Stimulated activated naive B cell treated with anti-CD40 and anti-IgM and Interleukin-4, amounts not matched to agents 10 μg/mL and 1 μg/mL and 100 μg/mL, for 72 hours (primary cell): ENCODE measurements at regions not wholly inside any gene's neighbourhood (a gene's known extent, or its start where the extent isn't known, plus 50 kb on each side); places are given as distances from the start of the nearest gene placed in this dataset.
"Not testable (repeated sequence)": the region's sequence is repeated elsewhere in the genome, so short reads cannot be mapped to it uniquely, and the experiment has no call there.

Experiments
- ATAC-seq, 2 donors: fragments of 150-1000 bp; cut with Tn5 transposase; replicated peaks; 2 replicates each; pipeline ENCODE4 v1.10.0; 2021; ENCODE audit warnings: moderate library complexity in 1 of 2
- DNase-seq: peaks from one replicate; pipeline ENCODE4 v3.0.0; 2021
- H3K27ac Mint-ChIP-seq: one replicate; pipeline ENCODE4 v1.8.0; 2022; ENCODE audit warnings: mild to moderate bottlenecking, mixed read lengths
- H3K27me3 Mint-ChIP-seq, 2 donors: one replicate each; pipeline ENCODE4 v1.8.0; 2022; ENCODE audit warnings: mixed read lengths in 2 of 2
- H3K36me3 Mint-ChIP-seq, 2 donors: one replicate each; pipeline ENCODE4 v1.8.0; 2022; ENCODE audit warnings: mixed read lengths in 2 of 2, mild to moderate bottlenecking in 1 of 2
- H3K4me1 Mint-ChIP-seq, 2 donors: one replicate each; pipeline ENCODE4 v1.8.0; 2022; ENCODE audit warnings: mixed read lengths in 2 of 2, mild to moderate bottlenecking in 1 of 2
- H3K4me3 Mint-ChIP-seq, 2 donors: one replicate each; pipeline ENCODE4 v1.8.0; 2022; ENCODE audit warnings: mild to moderate bottlenecking in 2 of 2, mixed read lengths in 2 of 2, moderate library complexity in 1 of 2
- H3K9me3 Mint-ChIP-seq, 2 donors: one replicate each; pipeline ENCODE4 v1.8.0; 2022; ENCODE audit warnings: mixed read lengths in 2 of 2, mild to moderate bottlenecking in 1 of 2

- H3K4me1 Mint-ChIP-seq, H3K27ac Mint-ChIP-seq, H3K36me3 Mint-ChIP-seq, ATAC-seq, DNase-seq, H3K27me3 Mint-ChIP-seq, H3K4me3 Mint-ChIP-seq: not testable (repeated sequence)
- peaks cover 32 to 39% of the 10 kb centered on the region in 2 donors for H3K9me3 Mint-ChIP-seq
Measured at GRCh38 chr12:61590864-61591263, 669.3 kb upstream of the USP15 start.

GRCh38 chr12:61610143-61610542 lies 650.1 kb upstream of the USP15 start:
- H3K9me3 Mint-ChIP-seq = peaks cover 7 to 8% of the 10 kb centered on the region in 2 donors
- no peaks in the 10 kb centered on the region for H3K36me3 Mint-ChIP-seq
- ATAC-seq (no peak), DNase-seq (no peak)
- H3K27ac Mint-ChIP-seq = no peak overlapping the region
- H3K4me1 Mint-ChIP-seq = no peaks in the 10 kb centered on the region
- no peaks in the 10 kb centered on the region for H3K27me3 Mint-ChIP-seq
- no peak overlapping the region for H3K4me3 Mint-ChIP-seq

GRCh38 chr12:61629702-61630101 lies 630.5 kb upstream of the USP15 start:
- no peak overlapping the region for H3K4me3 Mint-ChIP-seq
- H3K36me3 Mint-ChIP-seq = no peaks in the 10 kb centered on the region
- ATAC-seq (no peak), DNase-seq (no peak)
- H3K4me1 Mint-ChIP-seq = no peaks in the 10 kb centered on the region
- H3K27me3 Mint-ChIP-seq = no peaks in the 10 kb centered on the region
- H3K9me3 Mint-ChIP-seq = peaks cover 2 to 8% of the 10 kb centered on the region in 2 donors
- H3K27ac Mint-ChIP-seq = no peak overlapping the region

GRCh38 chr12:61646639-61647038 lies 613.6 kb upstream of the USP15 start:
- H3K27ac Mint-ChIP-seq = no peak overlapping the region
- no peaks in the 10 kb centered on the region for H3K27me3 Mint-ChIP-seq
- DNase-seq (no peak), ATAC-seq (no peak)
- H3K4me1 Mint-ChIP-seq = no peaks in the 10 kb centered on the region
- H3K9me3 Mint-ChIP-seq = no peaks in the 10 kb centered on the region
- no peak overlapping the region for H3K4me3 Mint-ChIP-seq
- H3K36me3 Mint-ChIP-seq = no peaks in the 10 kb centered on the region

- H3K4me1 Mint-ChIP-seq = no peaks in the 10 kb centered on the region
- H3K36me3 Mint-ChIP-seq = no peaks in the 10 kb centered on the region
- no peak overlapping the region for H3K4me3 Mint-ChIP-seq
- H3K9me3 Mint-ChIP-seq = no peaks in the 10 kb centered on the region
- no peak for ATAC-seq
- no peaks in the 10 kb centered on the region for H3K27me3 Mint-ChIP-seq
- no peak overlapping the region for H3K27ac Mint-ChIP-seq
- no peak for DNase-seq
Measured at GRCh38 chr12:61647566-61647965, 612.6 kb upstream of the USP15 start.

GRCh38 chr12:61652265-61652664 lies 607.9 kb upstream of the USP15 start:
- Mint-ChIP-seq H3K36me3 (no peaks in the 10 kb centered on the region), H3K4me1 (no peaks in the 10 kb centered on the region), H3K4me3 (no peak overlapping the region), H3K27ac (no peak overlapping the region), H3K9me3 (peaks cover 0 to 1% of the 10 kb centered on the region in 2 donors), H3K27me3 (no peaks in the 10 kb centered on the region)
- ATAC-seq (no peak), DNase-seq (no peak)

GRCh38 chr12:61654698-61655097 lies 605.5 kb upstream of the USP15 start:
- DNase-seq = no peak

GRCh38 chr12:61655241-61655640 lies 605.0 kb upstream of the USP15 start:
- no peaks in the 10 kb centered on the region for H3K4me1 Mint-ChIP-seq
- H3K4me3 Mint-ChIP-seq = no peak overlapping the region
- ATAC-seq = no peak
- H3K9me3 Mint-ChIP-seq = peaks cover 3 to 4% of the 10 kb centered on the region in 2 donors
- no peaks in the 10 kb centered on the region for H3K36me3 Mint-ChIP-seq
- no peak overlapping the region for H3K27ac Mint-ChIP-seq
- no peaks in the 10 kb centered on the region for H3K27me3 Mint-ChIP-seq
- no peak for DNase-seq

More at GRCh38 chr12:61654698-61655097, 605.5 kb upstream of the USP15 start:
- Mint-ChIP-seq H3K27me3 (no peaks in the 10 kb centered on the region), H3K4me1 (no peaks in the 10 kb centered on the region), H3K36me3 (no peaks in the 10 kb centered on the region), H3K4me3 (no peak overlapping the region), H3K9me3 (peaks cover 3 to 4% of the 10 kb centered on the region in 2 donors), H3K27ac (no peak overlapping the region)
- no peak for ATAC-seq

GRCh38 chr12:61667676-61668075 lies 592.5 kb upstream of the USP15 start:
- no peak for DNase-seq
- no peak for ATAC-seq
- Mint-ChIP-seq H3K4me1 (no peaks in the 10 kb centered on the region), H3K4me3 (no peak overlapping the region), H3K36me3 (no peaks in the 10 kb centered on the region), H3K27ac (no peak overlapping the region), H3K27me3 (no peaks in the 10 kb centered on the region), H3K9me3 (peaks cover 13 to 19% of the 10 kb centered on the region in 2 donors)

GRCh38 chr12:61676520-61676919 lies 583.7 kb upstream of the USP15 start:
- ATAC-seq = no peak
- Mint-ChIP-seq H3K36me3 (no peaks in the 10 kb centered on the region), H3K9me3 (peaks cover 2 to 3% of the 10 kb centered on the region in 2 donors)

GRCh38 chr12:61687407-61687806 lies 572.8 kb upstream of the USP15 start:
- Mint-ChIP-seq H3K27me3 (no peaks in the 10 kb centered on the region), H3K27ac (no peak overlapping the region), H3K9me3 (peaks cover 0 to 6% of the 10 kb centered on the region in 2 donors), H3K36me3 (no peaks in the 10 kb centered on the region), H3K4me3 (no peak overlapping the region), H3K4me1 (no peaks in the 10 kb centered on the region)
- no peak for ATAC-seq
- no peak for DNase-seq

More at GRCh38 chr12:61676520-61676919, 583.7 kb upstream of the USP15 start:
- no peak overlapping the region for H3K27ac Mint-ChIP-seq
- no peaks in the 10 kb centered on the region for H3K4me1 Mint-ChIP-seq
- no peak overlapping the region for H3K4me3 Mint-ChIP-seq
- H3K27me3 Mint-ChIP-seq = no peaks in the 10 kb centered on the region
- no peak for DNase-seq

GRCh38 chr12:61694214-61694613 lies 566.0 kb upstream of the USP15 start:
- no peak for DNase-seq
- H3K36me3 Mint-ChIP-seq = no peaks in the 10 kb centered on the region
- no peak overlapping the region for H3K27ac Mint-ChIP-seq
- H3K4me3 Mint-ChIP-seq = no peak overlapping the region
- no peaks in the 10 kb centered on the region for H3K4me1 Mint-ChIP-seq
- H3K27me3 Mint-ChIP-seq = no peaks in the 10 kb centered on the region
- ATAC-seq = no peak
- H3K9me3 Mint-ChIP-seq = peaks cover 0 to 13% of the 10 kb centered on the region in 2 donors

GRCh38 chr12:61701471-61701870 lies 558.7 kb upstream of the USP15 start:
- Mint-ChIP-seq H3K27me3 (no peaks in the 10 kb centered on the region), H3K27ac (no peak overlapping the region), H3K9me3 (peaks cover 0 to 1% of the 10 kb centered on the region in 2 donors), H3K36me3 (no peaks in the 10 kb centered on the region), H3K4me1 (no peaks in the 10 kb centered on the region), H3K4me3 (no peak overlapping the region)
- ATAC-seq = no peak
- DNase-seq = no peak

- Mint-ChIP-seq H3K4me3 (no peak overlapping the region), H3K4me1 (no peaks in the 10 kb centered on the region), H3K27ac (no peak overlapping the region), H3K36me3 (no peaks in the 10 kb centered on the region), H3K9me3 (peaks cover 0 to 1% of the 10 kb centered on the region in 2 donors), H3K27me3 (no peaks in the 10 kb centered on the region)
- no peak for ATAC-seq
- no peak for DNase-seq
Measured at GRCh38 chr12:61706783-61707182, 553.4 kb upstream of the USP15 start.

- no peaks in the 10 kb centered on the region for H3K27me3 Mint-ChIP-seq
- no peak overlapping the region for H3K27ac Mint-ChIP-seq
- ATAC-seq = no peak
- peaks cover 0 to 2% of the 10 kb centered on the region in 2 donors for H3K9me3 Mint-ChIP-seq
- DNase-seq = no peak
- H3K4me1 Mint-ChIP-seq = no peaks in the 10 kb centered on the region
- H3K4me3 Mint-ChIP-seq = no peak overlapping the region
- H3K36me3 Mint-ChIP-seq = no peaks in the 10 kb centered on the region
Measured at GRCh38 chr12:61713121-61713520, 547.1 kb upstream of the USP15 start.

GRCh38 chr12:61717986-61718385 lies 542.2 kb upstream of the USP15 start:
- Mint-ChIP-seq H3K27ac (no peak overlapping the region), H3K27me3 (no peaks in the 10 kb centered on the region)
- no peak for ATAC-seq

More at GRCh38 chr12:61717986-61718385, 542.2 kb upstream of the USP15 start:
- Mint-ChIP-seq H3K36me3 (no peaks in the 10 kb centered on the region), H3K4me3 (no peak overlapping the region), H3K9me3 (no peaks in the 10 kb centered on the region), H3K4me1 (no peaks in the 10 kb centered on the region)
- DNase-seq = no peak
